T1000 (cell line): ENCODE measurements at regions not wholly inside any gene's neighbourhood (a gene's known extent, or its start where the extent isn't known, plus 50 kb on each side); places are given as distances from the start of the nearest gene placed in this dataset.

Experiments
- DNase-seq: peaks from one replicate; lab custom pipeline; 2025; ENCODE audit warnings: mixed read lengths; lab: John Stamatoyannopoulos, UW

DNA sequence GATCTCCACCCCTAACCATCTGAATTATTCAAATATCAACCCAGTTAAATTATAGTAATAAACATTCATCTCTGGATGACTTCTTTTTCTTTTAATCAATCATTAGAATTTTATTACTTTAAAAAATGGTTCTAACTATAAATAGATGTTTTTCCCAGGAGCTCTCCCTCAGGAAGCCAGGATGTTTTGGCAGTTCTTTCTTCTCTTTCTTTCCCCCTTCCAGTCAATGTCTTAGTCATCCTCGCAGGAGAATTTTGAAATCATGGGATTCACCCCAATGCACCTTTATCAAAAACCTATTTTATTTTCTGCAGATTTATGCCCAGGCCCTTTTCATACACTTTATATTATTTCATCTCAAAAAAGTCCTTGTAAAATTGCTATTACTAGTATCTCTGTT is 711.6 kb downstream of the CDH11 start:
- no peak for DNase-seq

DNA sequence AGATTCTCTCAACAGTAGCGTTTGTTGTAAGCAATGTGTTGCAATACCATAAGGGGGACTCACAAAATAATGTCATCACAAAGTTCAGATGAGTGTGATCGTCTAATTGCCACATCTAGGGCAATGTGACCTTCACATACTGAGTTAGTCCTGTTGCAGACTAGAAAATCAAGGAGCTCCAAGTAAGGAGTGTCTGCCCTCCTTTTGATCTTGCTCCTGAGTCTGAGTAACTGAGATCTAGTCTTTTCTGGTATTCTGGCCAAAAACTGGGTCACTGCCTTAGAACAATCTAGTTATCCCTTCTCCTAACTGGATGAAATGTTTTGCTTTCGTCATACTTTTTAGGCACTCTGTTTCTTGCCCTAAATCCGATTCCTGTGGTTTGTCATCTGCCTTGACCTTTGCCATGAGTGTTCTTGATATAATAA is 712.1 kb downstream of the CDH11 start:
- DNase-seq: no peak

GRCh38 chr16:64408699-64409098 is 713.2 kb downstream of the CDH11 start:
- DNase-seq: no peak

GRCh38 chr16:64406770-64407181 is 715.1 kb downstream of the CDH11 start:
- no peak for DNase-seq

DNA sequence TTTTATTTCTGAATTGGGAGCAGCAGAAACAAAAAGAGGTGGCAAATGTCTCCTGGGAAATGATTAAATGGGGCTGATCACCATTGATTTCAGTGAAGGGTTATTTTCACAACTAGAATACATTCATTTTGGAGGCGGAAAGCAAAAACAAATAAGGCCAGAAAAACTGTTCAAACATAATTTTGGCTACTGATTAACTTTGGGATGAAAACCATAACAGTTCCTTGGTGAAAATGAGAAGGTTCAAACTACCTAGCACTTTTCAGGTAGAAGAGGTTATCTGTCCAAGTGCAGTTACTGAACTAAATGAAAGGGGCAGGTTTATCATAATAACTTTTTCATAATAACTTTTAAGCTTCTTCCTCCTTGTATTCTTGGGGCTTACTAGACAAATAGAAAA is 718.5 kb downstream of the CDH11 start:
- DNase-seq: no peak

DNA sequence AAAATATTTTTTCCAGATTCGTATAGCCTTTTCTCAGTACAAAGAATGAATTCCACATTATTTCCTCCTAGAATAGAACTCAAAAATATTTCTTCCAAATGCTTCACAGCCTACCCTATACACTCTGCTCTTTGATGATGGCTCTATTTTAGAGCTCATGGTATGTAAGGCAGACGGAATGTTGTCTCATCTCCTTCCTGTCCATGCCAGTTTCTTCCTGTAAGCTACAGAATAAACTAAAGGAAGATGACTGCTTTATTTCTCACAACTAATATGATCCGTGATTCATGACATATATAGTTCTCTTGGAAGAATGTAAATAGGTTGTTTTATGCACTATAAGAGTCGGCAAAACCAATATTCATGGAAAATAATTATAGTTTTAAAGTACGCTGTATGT is 723.1 kb downstream of the CDH11 start:
- DNase-seq: no peak

DNA sequence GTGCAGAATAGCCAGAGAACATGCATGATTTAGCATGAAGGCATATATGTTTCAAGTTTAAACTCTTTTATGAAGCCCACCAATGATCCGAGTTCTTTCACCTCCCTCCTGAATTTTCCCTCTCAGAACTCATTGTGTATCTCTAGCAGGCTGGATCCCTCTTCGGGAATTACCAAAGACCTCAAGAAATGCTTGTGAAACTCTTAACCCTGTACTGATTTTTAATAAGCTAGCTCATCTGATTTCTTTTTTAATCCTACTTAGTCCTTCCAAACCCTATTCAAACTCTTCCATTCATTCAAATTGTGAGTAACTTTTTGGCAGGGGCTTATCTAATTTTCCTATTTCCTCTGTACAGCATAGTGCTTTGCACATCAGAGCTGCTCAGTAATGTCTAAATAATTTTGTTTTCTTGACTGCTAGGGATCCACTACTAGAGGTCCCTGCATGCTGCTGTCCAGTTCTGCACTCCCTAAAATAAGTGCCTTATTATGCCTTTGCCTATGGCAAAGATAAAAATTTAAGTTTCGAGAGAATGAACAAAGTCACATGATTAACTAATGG is 723.8 kb downstream of the CDH11 start:
- no peak for DNase-seq

DNA sequence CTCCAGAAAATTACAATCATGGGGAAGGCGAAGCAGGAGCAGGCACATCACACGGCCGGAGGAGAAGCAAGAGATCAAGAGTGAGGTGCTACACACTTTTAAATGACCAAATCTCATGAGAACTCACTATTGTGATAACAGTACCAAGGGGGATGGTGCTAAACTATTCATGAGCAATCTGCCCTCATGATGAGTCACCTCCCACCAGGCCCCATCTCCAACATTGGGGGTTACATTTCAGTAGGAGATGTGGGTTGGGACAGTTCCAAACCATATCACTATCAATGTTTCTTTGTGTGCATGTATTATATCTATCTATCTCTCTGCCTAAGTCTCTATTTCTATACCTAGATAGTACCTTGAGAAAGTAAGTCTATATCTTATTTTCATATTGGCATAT is 724.8 kb downstream of the CDH11 start:
- DNase-seq: no peak

DNA sequence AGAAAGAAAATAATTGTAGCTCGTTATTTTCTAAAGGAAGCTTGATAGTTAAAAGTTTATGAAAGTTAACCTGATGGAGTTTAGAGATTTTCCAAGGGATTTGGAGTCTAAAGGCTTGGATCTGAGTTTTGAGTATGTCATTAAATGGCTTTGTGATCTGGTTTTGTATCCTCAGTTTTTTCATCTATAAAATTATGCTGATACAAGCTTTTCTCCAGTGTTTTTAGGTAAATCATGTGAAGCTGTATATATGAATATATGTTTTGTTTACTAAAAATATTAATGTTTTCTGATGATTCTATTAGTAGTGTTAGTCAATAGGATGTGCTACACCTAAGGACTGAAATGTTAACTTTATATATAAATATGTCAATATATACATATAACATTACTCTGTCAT is 727.8 kb downstream of the CDH11 start:
- no peak for DNase-seq

DNA sequence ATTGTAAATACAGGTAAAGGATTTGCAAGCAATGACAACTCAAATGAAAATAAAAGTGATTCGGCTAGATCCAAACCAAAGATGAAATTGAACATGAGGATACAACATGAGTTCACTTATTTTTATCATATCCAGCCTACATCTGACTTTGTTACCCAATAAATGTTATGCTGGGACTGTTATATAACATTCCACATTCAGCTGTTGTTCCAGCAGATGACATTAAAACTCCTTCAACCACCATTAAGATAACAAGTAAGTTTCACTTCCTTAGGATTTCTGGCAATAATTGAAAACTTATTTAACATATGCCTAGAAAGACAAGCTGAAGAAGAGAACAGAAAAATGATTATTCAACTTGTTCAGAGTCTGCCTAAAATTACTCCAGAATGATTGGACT is 729.4 kb downstream of the CDH11 start:
- no peak for DNase-seq

- DNase-seq: no peak
Measured at GRCh38 chr16:64391063-64391600, 730.7 kb downstream of the CDH11 start.

GRCh38 chr16:64390102-64390501 is 731.8 kb downstream of the CDH11 start:
- no peak for DNase-seq

DNA sequence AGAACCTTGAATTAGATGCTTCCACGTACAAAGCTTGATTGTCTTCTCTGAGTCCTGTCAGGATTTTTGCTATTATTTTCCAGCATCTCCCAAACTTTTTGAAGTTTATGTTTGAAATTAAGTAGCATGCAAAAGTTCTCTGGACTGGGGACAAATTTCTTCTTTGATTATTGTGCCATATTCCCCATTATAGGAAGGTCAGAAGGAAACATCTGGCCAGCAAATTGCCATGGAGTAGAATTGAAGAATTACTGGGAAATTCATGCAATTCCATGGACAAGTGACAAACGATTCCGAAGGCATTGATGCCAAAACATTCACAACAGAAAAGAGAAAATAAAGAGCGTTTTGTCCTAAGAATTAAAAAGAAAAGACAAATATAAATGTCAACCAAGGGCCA is 737.2 kb downstream of the CDH11 start:
- DNase-seq: no peak

- no peak for DNase-seq
Measured at GRCh38 chr16:64381979-64382378, 739.9 kb downstream of the CDH11 start.

DNA sequence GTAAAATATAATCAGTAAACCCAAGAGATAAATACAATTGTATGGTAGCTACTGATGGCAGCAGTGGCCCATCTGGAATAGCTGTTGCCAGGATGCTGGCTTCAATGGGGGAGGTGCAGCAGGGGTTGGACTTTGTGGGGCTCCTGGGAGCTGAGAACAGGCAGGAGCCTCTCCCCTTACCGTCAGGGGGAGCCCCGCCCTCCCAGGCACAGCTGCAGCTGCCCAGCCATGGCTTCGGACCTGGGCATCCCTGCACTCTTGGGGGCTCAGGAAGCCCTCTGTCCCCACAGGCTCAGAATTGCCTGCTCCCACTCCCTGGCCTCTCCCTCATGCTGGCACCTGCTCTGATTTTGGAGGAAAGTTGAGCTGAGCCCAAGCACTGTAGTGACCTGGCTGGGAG is 741.1 kb downstream of the CDH11 start:
- DNase-seq: no peak

- no peak for DNase-seq
Measured at GRCh38 chr16:64375391-64375980, 746.4 kb downstream of the CDH11 start.

DNA sequence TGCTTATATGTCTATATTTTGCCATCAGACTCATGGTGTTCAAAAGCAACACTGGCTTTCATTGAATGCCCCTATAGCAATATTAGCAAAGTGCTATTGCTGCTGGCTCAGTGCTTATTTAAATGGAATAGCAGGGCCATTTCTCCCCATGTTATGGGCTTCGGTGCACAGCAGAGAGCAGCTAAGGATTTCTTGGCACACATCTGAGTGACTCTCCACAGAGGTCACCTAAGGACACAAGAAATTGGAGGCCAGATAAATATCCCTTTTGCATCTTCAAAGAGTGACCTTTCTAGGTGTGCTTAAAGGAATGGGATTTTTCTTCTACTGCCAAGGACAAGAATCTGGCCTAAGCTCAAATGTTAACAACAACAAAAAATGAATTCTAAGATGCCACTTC is 751.8 kb downstream of the CDH11 start:
- no peak for DNase-seq

DNA sequence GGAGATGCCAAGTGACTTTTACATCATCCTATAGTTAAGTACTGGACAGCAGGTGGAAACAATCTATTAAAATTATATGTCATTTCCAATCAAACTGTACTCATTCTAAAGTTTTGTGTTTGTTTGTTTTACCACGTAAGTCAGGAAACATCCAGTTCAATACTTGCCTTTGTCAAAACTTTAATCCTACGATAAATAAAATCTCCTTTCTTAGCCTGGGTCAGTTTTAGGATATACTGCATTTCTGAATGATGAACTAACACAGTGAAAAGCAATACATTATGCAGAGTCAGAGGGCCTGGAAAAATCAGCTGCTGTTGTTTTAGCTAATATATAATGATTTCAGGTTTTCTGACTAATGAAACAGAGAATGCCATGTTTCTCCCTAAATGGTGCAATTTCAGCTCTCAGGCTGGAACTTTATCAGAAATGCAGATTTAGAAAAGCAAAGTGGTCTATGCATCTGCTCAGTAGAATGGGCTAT is 756.4 kb downstream of the CDH11 start:
- no peak for DNase-seq

- DNase-seq: no peak
Measured at GRCh38 chr16:64364894-64365293, 757.0 kb downstream of the CDH11 start.

- no peak for DNase-seq
Measured at GRCh38 chr16:64364416-64364815, 757.4 kb downstream of the CDH11 start.

DNA sequence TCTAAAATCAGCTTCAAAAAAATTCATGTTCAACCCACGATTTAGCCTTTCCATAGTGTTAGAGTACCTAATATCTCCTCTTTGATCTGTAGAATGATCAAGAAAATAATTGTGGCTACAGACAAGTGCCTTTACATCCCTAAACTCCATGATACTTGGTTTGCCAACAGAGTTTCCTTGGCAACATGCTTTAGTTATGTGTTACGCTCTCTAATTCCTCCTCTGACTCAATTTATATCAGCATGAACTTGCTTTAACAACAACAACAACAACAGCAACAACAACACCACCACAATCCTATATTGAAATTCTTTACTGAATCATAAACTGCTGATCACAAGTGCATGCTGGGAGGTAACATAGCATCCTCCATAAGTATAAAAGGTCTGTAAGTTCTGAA is 757.8 kb downstream of the CDH11 start:
- DNase-seq: no peak

GRCh38 chr16:64363039-64363438 is 758.8 kb downstream of the CDH11 start:
- DNase-seq: no peak

GRCh38 chr16:64362193-64362592 is 759.7 kb downstream of the CDH11 start:
- peak; percentile 28 for DNase-seq

GRCh38 chr16:64361753-64362152 is 760.1 kb downstream of the CDH11 start:
- DNase-seq: no peak
